SW 1271 (cell line): ENCODE measurements at regions not wholly inside any gene's neighbourhood (a gene's known extent, or its start where the extent isn't known, plus 50 kb on each side); places are given as distances from the start of the nearest gene placed in this dataset.

ENCODE experiments used
- DNase-seq, 2 experiments: peaks; one replicate each; lab custom pipeline; 2025; lab: John Stamatoyannopoulos, UW

GRCh38 chr12:66852091-66852490 is 173.2 kb upstream of the GRIP1 start:
- no peak for DNase-seq

- no peak for DNase-seq
Observed at GRCh38 chr12:66852765-66853164, 173.9 kb upstream of the GRIP1 start.

- DNase-seq: no peak
Observed at GRCh38 chr12:66859751-66860440, 181.0 kb upstream of the GRIP1 start.

- peak in 1 of 2 experiments; percentile 29 for DNase-seq
Observed at GRCh38 chr12:66860752-66861750, 182.2 kb upstream of the GRIP1 start.

GRCh38 chr12:66862356-66862985 is 183.6 kb upstream of the GRIP1 start:
- no peak for DNase-seq

- no peak for DNase-seq
Observed at GRCh38 chr12:66863276-66863675, 184.4 kb upstream of the GRIP1 start.

- no peak for DNase-seq
Observed at GRCh38 chr12:66877925-66878324, 199.0 kb upstream of the GRIP1 start.

GRCh38 chr12:66879409-66879808 is 200.5 kb upstream of the GRIP1 start:
- DNase-seq: no peak

GRCh38 chr12:66881386-66881785 is 202.5 kb upstream of the GRIP1 start:
- no peak for DNase-seq

- no peak for DNase-seq
Observed at GRCh38 chr12:66884091-66884490, 205.2 kb upstream of the GRIP1 start.

- DNase-seq: no peak
Observed at GRCh38 chr12:66885115-66885875, 206.4 kb upstream of the GRIP1 start.

- DNase-seq: no peak
Observed at GRCh38 chr12:66896797-66897196, 217.9 kb upstream of the GRIP1 start.

- DNase-seq: no peak
Observed at GRCh38 chr12:66898700-66899469, 220.0 kb upstream of the GRIP1 start.

- no peak for DNase-seq
Observed at GRCh38 chr12:66899588-66899987, 220.7 kb upstream of the GRIP1 start.

GRCh38 chr12:66900616-66901015 is 221.7 kb upstream of the GRIP1 start:
- no peak for DNase-seq

- no peak for DNase-seq
Observed at GRCh38 chr12:66901138-66901932, 222.5 kb upstream of the GRIP1 start.

- DNase-seq: no peak
Observed at GRCh38 chr12:66902020-66902419, 223.1 kb upstream of the GRIP1 start.

GRCh38 chr12:66903782-66904396 is 225.0 kb upstream of the GRIP1 start:
- DNase-seq: no peak

- no peak for DNase-seq
Observed at GRCh38 chr12:66905201-66905600, 226.3 kb upstream of the GRIP1 start.
